ENCODE measurements at regions not wholly inside any gene's neighbourhood (a gene's known extent, or its start where the extent isn't known, plus 50 kb on each side); places are given as distances from the start of the nearest gene placed in this dataset.
"Not testable (repeated sequence)": the region's sequence is repeated elsewhere in the genome, so short reads cannot be mapped to it uniquely, and the experiment has no call there.

DNA sequence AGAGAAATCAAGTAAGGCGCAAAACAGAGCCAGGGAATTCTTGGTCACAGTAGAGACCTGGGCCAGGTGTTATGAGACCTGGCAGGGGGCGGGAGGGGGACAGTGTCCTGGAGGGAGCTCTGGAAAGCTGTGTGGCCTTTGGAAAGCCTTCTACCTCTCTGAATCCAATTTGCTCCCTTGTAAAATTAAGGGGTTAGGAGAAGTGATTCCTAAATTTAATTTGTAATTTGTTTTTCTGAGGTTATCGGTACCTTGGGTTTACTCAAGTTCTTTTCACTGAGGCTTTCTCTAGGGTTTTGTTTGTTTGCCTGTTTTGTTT is 920.8 kb downstream of the TYW1 start:
- Histone ChIP-seq H3K27ac (ENCODE audit: low read length) (no peak overlapping the region), H3K36me3 (ENCODE audit: insufficient read depth, low read length) (no peaks in the 10 kb centered on the region), H3K79me2 (ENCODE audit: insufficient read depth, low read length) (no peaks in the 10 kb centered on the region), H4K20me1 (ENCODE audit: insufficient read depth, low read length) (no peaks in the 10 kb centered on the region), H3K27me3 (ENCODE audit: insufficient read depth, low read length, poor library complexity) (no peaks in the 10 kb centered on the region), H3K4me2 (ENCODE audit: insufficient read depth, low read length) (no peak overlapping the region), H3K9me3 (ENCODE audit: insufficient read depth, low read length, severe bottlenecking) (peaks cover 14% of the 10 kb centered on the region), H2AFZ (ENCODE audit: low read depth, low read length) (no peak overlapping the region), H3K4me3 (ENCODE audit: low read depth in 1 of 2, low read length in 2 of 2) (no peak overlapping the region), H3K9ac (ENCODE audit: low read depth, low read length) (no peak overlapping the region), H3K4me1 (ENCODE audit: insufficient read depth, low read length) (no peaks in the 10 kb centered on the region)
- TF ChIP-seq CTCF (IDR thresholded peaks at IDR 0.05; ENCODE audit: borderline replicate concordance, extremely low read depth, low read length, poor library complexity, severe bottlenecking), result no peak
- no peak for TF ChIP-seq EZH2 (IDR thresholded peaks at IDR 0.05; ENCODE audit: borderline replicate concordance, low read depth, low read length, severe bottlenecking)
- no peak for DNase-seq
- no peak for ATAC-seq (ENCODE audit: insufficient read depth, low read depth)

DNA sequence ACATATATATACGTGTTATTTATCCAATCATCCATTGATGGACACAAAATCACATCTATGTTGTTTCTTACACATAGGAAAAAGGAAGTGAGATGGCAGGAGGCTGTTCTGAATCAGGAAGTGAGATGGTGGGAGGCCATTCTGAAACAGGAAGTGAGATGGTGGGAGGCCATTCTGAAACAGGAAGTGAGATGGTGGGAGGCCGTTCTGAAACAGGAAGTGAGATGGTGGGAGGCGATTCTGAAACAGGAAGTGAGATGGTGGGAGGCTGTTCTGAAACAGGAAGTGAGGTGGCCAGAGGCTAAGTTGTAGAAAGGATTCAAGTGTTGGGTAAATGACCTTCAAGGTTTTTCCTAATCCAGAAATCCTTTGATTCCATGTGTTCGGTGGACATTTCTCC is 921.5 kb downstream of the TYW1 start:
- ATAC-seq (ENCODE audit: insufficient read depth, low read depth) (0 out of 3 replicates have a peak, but pooled peaks have one; percentile 19), DNase-seq (peak; percentile 59)
- H3K4me3 ChIP-seq (ENCODE audit: low read depth in 1 of 2, low read length in 2 of 2), result peak overlapping the region in 1 of 2 experiments; percentile 30; a peak in 1 of 4 replicates
- no peak overlapping the region for H3K4me2 ChIP-seq (ENCODE audit: insufficient read depth, low read length)
- no peaks in the 10 kb centered on the region for H3K4me1 ChIP-seq (ENCODE audit: insufficient read depth, low read length)
- no peaks in the 10 kb centered on the region for H3K36me3 ChIP-seq (ENCODE audit: insufficient read depth, low read length)
- peaks cover 14% of the 10 kb centered on the region for H3K9me3 ChIP-seq (ENCODE audit: insufficient read depth, low read length, severe bottlenecking)
- no peaks in the 10 kb centered on the region for H3K79me2 ChIP-seq (ENCODE audit: insufficient read depth, low read length)
- H2AFZ ChIP-seq (ENCODE audit: low read depth, low read length), result peak overlapping the region; percentile 33
- no peak overlapping the region for H3K27ac ChIP-seq (ENCODE audit: low read length)
- no peaks in the 10 kb centered on the region for H3K27me3 ChIP-seq (ENCODE audit: insufficient read depth, low read length, poor library complexity)
- no peak for TF ChIP-seq EZH2 (IDR thresholded peaks at IDR 0.05; ENCODE audit: borderline replicate concordance, low read depth, low read length, severe bottlenecking)
- no peak for TF ChIP-seq CTCF (IDR thresholded peaks at IDR 0.05; ENCODE audit: borderline replicate concordance, extremely low read depth, low read length, poor library complexity, severe bottlenecking)
- H3K9ac ChIP-seq (ENCODE audit: low read depth, low read length), result no peak overlapping the region
- H4K20me1 ChIP-seq (ENCODE audit: insufficient read depth, low read length), result no peaks in the 10 kb centered on the region

GRCh38 chr7:67923286-67923685 is 926.7 kb downstream of the TYW1 start:
- no peak overlapping the region for H2AFZ ChIP-seq (ENCODE audit: low read depth, low read length)
- H3K9me3 ChIP-seq (ENCODE audit: insufficient read depth, low read length, severe bottlenecking), result peaks cover 10% of the 10 kb centered on the region
- no peaks in the 10 kb centered on the region for H3K79me2 ChIP-seq (ENCODE audit: insufficient read depth, low read length)
- no peak overlapping the region for H3K4me2 ChIP-seq (ENCODE audit: insufficient read depth, low read length)
- H3K4me3 ChIP-seq (ENCODE audit: low read depth in 1 of 2, low read length in 2 of 2), result no peak overlapping the region
- ATAC-seq (ENCODE audit: insufficient read depth, low read depth), result no peak
- H3K9ac ChIP-seq (ENCODE audit: low read depth, low read length), result no peak overlapping the region
- DNase-seq, result no peak
- no peaks in the 10 kb centered on the region for H3K4me1 ChIP-seq (ENCODE audit: insufficient read depth, low read length)
- H4K20me1 ChIP-seq (ENCODE audit: insufficient read depth, low read length), result no peaks in the 10 kb centered on the region
- H3K27ac ChIP-seq (ENCODE audit: low read length), result no peak overlapping the region
- no peaks in the 10 kb centered on the region for H3K27me3 ChIP-seq (ENCODE audit: insufficient read depth, low read length, poor library complexity)
- TF ChIP-seq CTCF (IDR thresholded peaks at IDR 0.05; ENCODE audit: borderline replicate concordance, extremely low read depth, low read length, poor library complexity, severe bottlenecking), result no peak
- TF ChIP-seq EZH2 (IDR thresholded peaks at IDR 0.05; ENCODE audit: borderline replicate concordance, low read depth, low read length, severe bottlenecking), result no peak
- H3K36me3 ChIP-seq (ENCODE audit: insufficient read depth, low read length), result no peaks in the 10 kb centered on the region

GRCh38 chr7:67928141-67928540 is 931.5 kb downstream of the TYW1 start:
- H3K36me3 ChIP-seq (ENCODE audit: insufficient read depth, low read length), result no peaks in the 10 kb centered on the region
- H3K27me3 ChIP-seq (ENCODE audit: insufficient read depth, low read length, poor library complexity), result no peaks in the 10 kb centered on the region
- H3K4me2 ChIP-seq (ENCODE audit: insufficient read depth, low read length), result no peak overlapping the region
- TF ChIP-seq EZH2 (IDR thresholded peaks at IDR 0.05; ENCODE audit: borderline replicate concordance, low read depth, low read length, severe bottlenecking) (no peak), CTCF (IDR thresholded peaks at IDR 0.05; ENCODE audit: borderline replicate concordance, extremely low read depth, low read length, poor library complexity, severe bottlenecking) (no peak)
- H3K9ac ChIP-seq (ENCODE audit: low read depth, low read length), result no peak overlapping the region
- H4K20me1 ChIP-seq (ENCODE audit: insufficient read depth, low read length), result no peaks in the 10 kb centered on the region
- no peaks in the 10 kb centered on the region for H3K79me2 ChIP-seq (ENCODE audit: insufficient read depth, low read length)
- ATAC-seq (ENCODE audit: insufficient read depth, low read depth) (no peak), DNase-seq (no peak)
- H3K9me3 ChIP-seq (ENCODE audit: insufficient read depth, low read length, severe bottlenecking), result no peaks in the 10 kb centered on the region
- H3K4me1 ChIP-seq (ENCODE audit: insufficient read depth, low read length), result no peaks in the 10 kb centered on the region
- no peak overlapping the region for H3K27ac ChIP-seq (ENCODE audit: low read length)
- no peak overlapping the region for H2AFZ ChIP-seq (ENCODE audit: low read depth, low read length)
- H3K4me3 ChIP-seq (ENCODE audit: low read depth in 1 of 2, low read length in 2 of 2), result no peak overlapping the region

DNA sequence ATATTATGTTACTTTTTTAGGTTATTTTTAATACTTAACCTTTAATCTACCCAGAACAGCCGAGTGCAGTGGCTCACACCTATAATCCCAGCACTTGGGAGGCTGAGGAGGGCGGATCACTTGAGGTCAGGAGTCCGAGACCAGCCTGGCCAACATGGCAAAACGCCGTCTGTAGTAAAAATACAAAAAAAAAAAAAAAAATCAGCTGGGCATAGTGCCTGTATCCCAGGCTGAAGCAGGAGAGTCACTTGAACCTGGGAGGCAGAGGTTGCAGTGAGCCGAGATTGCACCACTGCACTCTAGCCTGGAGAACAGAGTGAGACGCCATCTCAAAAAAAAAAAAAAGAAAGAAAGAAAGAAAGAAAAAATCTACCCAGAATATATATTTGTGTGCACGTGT is 939.8 kb downstream of the TYW1 start:
- not testable (repeated sequence) for H3K4me3 ChIP-seq (ENCODE audit: low read depth in 1 of 2, low read length in 2 of 2); H3K79me2 ChIP-seq (ENCODE audit: insufficient read depth, low read length); H4K20me1 ChIP-seq (ENCODE audit: insufficient read depth, low read length); H2AFZ ChIP-seq (ENCODE audit: low read depth, low read length); DNase-seq; ATAC-seq (ENCODE audit: insufficient read depth, low read depth); H3K27me3 ChIP-seq (ENCODE audit: insufficient read depth, low read length, poor library complexity); H3K4me1 ChIP-seq (ENCODE audit: insufficient read depth, low read length); H3K9me3 ChIP-seq (ENCODE audit: insufficient read depth, low read length, severe bottlenecking); H3K36me3 ChIP-seq (ENCODE audit: insufficient read depth, low read length); H3K4me2 ChIP-seq (ENCODE audit: insufficient read depth, low read length); H3K9ac ChIP-seq (ENCODE audit: low read depth, low read length); H3K27ac ChIP-seq (ENCODE audit: low read length)

Measured in DND-41 (cell line).